GM12864 (cell line): ENCODE measurements at regions not wholly inside any gene's neighbourhood (a gene's known extent, or its start where the extent isn't known, plus 50 kb on each side); places are given as distances from the start of the nearest gene placed in this dataset.
A peak's percentile ranks its signal among the peaks of the same experiment; 100 is the strongest.
"Not testable (repeated sequence)": the region's sequence is repeated elsewhere in the genome, so short reads cannot be mapped to it uniquely, and the experiment has no call there.

Source experiments
- DNase-seq: peaks from one replicate; pipeline ENCODE4 v3.0.0-alpha.2; 2011; ENCODE audit warnings: low read depth
- H3K4me3 ChIP-seq: 2 replicates; pipeline ENCODE4 v1.5.1; 2011; ENCODE audit warnings: mild to moderate bottlenecking, low read depth, low read length, control low read depth
- TF ChIP-seq, protein P1 (sequence below): IDR thresholded peaks from 2 replicates; pipeline ENCODE4 v1.5.1; 2011; ENCODE audit warnings: low read depth, mild to moderate bottlenecking, moderate library complexity, low read length, control low read depth, inconsistent platforms; ENCODE audit errors: missing control alignments

DNA sequence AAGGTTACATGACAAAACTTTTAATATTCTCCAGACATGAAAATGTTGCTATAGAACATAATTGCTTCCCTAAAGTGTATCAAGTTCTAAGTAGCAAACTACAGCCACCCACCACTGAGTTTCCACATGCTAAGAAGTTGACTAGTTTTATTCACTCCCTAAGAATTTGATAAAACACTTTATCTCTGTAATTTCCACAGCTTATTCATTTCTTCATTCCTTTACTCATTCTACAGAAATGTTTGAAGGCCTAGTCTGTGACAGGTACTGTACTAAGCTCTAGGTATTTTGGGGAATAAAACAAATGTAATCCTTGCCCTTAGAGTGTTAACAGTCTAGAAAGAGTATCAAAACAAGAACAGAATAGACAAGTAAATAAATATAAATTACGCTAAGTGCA lies 101.8 kb upstream of the DIAPH3 start:
- DNase-seq, result no peak
- no peak overlapping the region for H3K4me3 ChIP-seq
- TF ChIP-seq, protein P1, sequence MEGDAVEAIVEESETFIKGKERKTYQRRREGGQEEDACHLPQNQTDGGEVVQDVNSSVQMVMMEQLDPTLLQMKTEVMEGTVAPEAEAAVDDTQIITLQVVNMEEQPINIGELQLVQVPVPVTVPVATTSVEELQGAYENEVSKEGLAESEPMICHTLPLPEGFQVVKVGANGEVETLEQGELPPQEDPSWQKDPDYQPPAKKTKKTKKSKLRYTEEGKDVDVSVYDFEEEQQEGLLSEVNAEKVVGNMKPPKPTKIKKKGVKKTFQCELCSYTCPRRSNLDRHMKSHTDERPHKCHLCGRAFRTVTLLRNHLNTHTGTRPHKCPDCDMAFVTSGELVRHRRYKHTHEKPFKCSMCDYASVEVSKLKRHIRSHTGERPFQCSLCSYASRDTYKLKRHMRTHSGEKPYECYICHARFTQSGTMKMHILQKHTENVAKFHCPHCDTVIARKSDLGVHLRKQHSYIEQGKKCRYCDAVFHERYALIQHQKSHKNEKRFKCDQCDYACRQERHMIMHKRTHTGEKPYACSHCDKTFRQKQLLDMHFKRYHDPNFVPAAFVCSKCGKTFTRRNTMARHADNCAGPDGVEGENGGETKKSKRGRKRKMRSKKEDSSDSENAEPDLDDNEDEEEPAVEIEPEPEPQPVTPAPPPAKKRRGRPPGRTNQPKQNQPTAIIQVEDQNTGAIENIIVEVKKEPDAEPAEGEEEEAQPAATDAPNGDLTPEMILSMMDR, result no peak

DNA sequence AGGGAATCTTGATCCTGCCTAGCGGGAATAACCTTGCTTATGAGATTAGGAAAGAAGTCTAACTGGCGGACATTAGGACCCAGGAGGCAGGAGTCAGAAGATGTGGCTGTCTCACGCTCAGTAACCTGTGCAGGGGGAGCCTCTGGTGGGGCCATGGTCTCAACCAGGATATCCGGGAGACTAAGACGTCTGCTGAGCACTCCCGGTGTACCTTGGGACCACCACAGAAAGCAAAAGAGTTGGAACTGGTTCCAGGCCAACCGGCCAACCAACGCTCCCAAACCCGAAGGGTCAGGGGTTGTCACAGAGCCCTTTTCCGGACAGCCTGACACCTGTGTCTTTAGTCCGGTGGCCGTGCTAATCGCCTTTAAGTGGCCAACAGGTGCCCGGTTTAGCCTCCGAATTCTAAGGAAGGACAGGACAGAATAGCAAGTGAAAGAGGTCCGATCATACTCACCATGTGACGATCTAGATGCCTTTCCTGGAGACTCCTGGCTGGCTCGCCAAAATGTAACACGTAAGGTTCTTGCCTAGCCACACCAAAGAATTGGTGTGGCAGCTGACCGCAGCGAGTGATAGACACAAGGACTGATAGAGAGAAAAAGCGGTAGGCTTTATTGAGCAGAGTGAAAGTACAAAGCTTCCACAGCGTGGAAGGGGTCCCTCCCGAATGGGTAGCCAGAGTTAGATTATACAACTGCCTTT lies 103.9 kb upstream of the DIAPH3 start:
- peak overlapping the region; percentile 68 for H3K4me3 ChIP-seq
- TF ChIP-seq, protein P1, result no peak

DNA sequence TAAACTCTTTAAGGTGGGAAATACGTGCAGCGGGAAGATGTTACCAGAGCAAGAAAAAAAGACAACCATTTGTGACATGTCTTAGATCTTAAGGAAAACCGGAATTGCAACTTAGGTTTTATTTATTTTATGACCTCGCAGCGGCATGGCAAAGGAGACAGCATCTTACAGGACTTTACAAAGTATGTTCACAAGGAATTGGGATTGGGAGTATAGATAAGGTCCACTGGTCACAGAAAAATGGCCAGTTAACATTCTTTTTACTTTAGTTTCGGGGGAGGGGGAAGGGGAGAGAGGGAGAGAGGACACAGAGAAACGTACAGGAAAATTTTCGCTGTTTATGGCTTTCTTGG lies 104.5 kb upstream of the DIAPH3 start:
- peak overlapping the region; percentile 68 for H3K4me3 ChIP-seq
- TF ChIP-seq, protein P1, result no peak
- DNase-seq, result no peak

More for the DNA sequence above, 103.9 kb upstream of the DIAPH3 start:
- DNase-seq, result no peak

DNA sequence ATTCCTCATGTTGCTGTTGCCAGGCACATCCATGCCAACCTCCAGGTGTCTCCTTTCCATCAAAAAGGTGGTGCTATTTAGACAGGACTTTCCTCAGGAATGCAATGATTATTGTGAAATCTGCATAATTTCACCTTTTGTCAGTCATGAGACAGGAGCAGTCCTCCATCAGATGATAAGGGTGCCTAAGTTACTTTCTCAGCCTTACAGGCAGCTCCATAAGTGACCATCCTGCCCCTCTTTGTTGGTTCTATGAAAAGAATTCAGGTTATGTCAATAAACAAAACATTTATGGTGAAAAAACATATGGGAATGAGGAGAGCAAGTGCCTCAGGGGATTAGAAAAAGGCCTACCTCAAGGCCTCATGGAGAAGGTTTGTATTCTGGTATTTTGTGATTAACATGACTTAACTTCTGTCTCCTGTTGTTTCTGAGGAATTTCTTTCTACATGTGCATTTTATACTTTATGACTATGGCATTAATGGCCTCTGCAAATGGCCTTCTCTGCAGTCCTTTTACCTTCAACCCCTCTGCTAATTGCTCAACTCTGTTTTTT lies 110.3 kb upstream of the DIAPH3 start:
- H3K4me3 ChIP-seq, result no peak overlapping the region
- no peak for DNase-seq
- TF ChIP-seq, protein P1, result no peak

DNA sequence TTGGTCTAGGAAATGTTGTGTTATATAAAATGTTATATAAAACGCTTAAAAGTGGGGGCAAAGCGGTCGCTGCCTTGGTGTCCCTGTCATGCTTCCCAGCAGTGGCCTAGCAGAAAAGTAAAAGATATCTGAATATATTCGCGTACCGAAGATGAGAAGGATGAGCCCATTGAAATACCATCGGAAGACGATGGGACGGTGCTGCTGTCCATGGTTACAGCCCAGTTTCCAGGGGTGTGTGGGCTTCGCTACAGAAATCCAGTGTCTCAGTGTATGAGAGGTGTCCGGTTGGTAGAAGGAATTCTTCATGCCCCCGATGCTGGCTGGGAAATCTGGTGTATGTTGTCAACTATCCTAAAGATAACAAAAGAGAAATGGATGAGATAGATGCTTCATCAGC lies 110.9 kb upstream of the DIAPH3 start:
- TF ChIP-seq, protein P1, result no peak
- no peak for DNase-seq
- no peak overlapping the region for H3K4me3 ChIP-seq

DNA sequence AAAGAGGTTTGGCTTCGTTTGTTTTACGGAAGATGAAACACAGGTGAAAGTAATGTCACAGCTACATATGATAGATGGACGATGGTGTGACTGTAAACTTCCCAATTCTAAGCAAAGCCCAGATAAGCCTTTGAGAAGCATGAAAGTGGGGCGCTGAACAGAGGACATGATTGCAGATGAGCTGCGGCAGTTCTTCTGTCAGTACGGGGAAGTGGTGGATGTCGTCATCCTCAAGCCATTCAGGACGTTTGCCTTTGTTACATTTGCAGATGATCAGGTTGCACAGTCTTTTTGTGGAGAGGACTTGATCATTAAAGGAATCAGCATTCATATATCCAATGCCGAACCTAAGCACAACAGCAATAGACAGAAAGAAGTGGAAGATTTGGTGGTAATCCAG lies 111.5 kb upstream of the DIAPH3 start:
- no peak for DNase-seq
- no peak overlapping the region for H3K4me3 ChIP-seq
- TF ChIP-seq, protein P1, result no peak

DNA sequence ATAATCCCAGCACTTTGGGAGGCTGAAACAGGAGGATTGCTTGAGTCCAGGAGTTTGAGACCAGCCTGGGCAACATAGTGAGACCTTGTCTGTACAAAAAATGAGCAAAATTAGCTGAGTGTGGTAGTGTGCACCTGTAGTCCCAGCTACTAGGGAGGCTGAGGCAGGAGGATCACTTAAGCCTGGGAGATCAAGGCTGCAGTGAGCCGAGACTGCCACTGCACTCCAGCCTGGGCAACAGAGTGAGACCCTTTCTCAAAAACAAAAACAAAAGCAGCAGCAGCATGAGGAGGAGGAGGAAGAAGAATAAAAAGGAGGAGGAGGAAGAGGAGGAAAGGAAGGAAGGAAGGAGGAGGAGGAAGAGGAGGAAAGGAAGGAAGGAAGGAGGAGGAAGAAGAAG lies 116.5 kb upstream of the TDRD3 start:
- not testable (repeated sequence) for DNase-seq, H3K4me3 ChIP-seq
